ENCODE measurements at regions not wholly inside any gene's neighbourhood (a gene's known extent, or its start where the extent isn't known, plus 50 kb on each side); places are given as distances from the start of the nearest gene placed in this dataset.

DNA sequence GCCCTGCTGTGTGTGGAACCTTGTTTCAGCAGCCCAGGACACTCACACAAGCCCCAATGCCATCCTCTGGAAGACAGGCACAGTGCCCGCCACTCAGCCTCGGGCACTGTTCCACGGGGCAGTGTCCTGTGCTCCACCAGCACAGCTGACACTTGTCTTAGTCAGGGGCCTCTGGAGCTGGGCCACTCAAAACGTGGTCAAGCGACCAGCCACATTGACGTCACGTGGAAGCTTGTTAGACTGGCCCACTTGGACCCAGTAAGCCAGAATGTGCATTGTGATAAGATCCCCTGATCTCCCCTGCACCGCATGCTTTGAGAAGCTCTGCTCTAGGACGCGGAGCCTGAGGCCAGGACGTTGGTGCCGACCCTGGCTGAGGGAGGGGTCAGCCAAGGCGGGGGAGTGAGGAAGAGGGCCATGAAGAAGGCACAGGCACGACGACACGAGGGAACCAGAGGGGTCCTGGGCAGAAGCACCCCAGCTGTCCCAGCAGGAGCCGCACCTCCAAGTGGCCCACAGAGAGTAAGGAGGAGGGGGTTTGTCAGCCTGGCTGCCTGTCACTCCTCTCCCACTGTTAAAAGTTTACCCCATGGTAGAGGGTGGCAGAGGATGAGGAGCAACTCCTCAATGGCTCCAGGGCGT is 64.6 kb downstream of the LINC01488 start:
- peak in 1 of 2 donors; percentile 7 for DNase-seq

DNA sequence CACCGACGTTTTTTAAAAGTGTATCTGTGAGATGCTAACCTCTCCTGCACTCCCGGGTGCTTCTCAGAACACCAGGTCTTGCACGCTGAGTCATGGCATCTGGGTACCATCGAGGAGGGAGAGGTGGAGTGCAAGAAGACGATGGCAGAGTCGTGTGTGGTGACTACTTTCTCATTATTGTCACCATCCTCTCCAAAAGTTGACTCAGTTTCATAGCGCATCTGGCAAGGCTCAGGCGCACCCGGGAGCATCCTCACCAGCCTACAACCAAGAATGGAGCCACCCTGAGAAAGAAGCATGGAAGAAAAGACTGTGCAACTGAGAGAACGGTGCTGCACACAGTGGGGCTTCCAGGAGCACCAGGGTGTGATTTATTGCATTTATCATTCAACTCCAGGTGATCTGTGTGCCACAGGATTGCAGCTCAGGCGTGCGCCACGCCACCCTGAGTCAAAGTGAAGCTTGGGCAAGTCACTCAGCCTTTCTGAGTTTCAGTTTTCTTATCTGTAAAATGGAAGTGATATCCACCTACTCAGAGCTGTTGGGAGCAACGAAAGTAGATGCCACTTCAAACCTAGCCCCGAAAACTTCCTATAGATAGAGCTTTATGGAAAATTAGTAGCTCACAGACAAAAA is 65.4 kb downstream of the LINC01488 start:
- peak in 1 of 2 donors; percentile 5 for DNase-seq

DNA sequence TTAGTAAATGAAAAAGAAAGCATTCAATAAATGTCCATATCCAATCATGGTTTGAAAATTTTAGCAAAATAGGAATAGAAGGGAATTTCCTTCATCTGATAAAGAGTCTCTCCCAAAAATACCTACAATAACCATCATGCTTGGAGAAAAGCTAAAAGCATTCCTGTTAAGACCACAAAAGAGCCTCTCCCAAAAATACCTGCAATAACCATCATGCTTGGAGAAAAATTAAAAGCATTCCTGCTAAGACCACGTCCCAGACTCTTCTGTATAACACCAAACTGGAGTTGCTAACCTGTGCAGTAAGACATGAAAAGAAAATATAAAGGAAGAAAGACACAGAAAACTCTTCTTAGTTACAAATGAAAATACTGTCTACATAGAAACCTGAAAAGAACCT is 69.4 kb downstream of the LINC01488 start:
- no peak for DNase-seq

DNA sequence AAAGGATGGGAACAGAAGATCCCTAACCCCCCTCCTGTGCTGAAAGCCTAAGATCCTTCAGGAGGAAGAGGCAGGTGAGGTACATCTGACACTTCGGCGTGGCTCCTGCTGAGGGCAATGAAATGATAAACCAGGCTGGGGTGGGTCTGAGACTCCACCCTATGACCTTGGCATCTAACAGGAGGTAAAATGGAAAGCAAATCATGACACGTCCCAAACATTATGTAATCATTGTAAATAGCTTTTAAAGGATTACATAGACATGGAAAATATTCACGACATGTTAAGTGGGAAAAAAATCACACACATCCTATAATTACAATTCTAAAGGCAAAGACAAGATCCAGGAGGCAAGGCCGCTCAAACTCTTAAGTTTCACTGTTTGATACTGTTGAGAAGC is 70.5 kb downstream of the LINC01488 start:
- DNase-seq, result peak in 1 of 2 donors; percentile 3

DNA sequence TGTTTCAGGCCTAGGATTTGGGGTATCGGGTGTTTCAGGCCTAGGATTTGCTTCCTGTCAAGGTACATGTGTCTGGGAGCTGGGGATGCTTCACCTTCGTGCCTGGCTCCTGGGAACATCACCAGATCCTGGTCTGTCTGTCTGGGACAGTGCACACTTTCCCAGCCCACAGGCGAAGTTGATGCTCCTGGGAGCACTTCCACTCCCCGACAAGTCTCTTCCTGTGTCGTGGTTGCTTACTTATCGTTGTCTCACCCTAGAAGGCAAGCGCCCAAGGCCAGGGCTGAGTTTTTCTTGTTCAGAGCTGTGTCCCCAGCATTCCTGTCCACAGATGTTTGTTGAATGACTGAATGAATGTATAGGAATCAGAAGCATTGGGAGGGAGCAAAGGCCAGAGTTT is 71.5 kb downstream of the LINC01488 start:
- DNase-seq, result no peak

DNA sequence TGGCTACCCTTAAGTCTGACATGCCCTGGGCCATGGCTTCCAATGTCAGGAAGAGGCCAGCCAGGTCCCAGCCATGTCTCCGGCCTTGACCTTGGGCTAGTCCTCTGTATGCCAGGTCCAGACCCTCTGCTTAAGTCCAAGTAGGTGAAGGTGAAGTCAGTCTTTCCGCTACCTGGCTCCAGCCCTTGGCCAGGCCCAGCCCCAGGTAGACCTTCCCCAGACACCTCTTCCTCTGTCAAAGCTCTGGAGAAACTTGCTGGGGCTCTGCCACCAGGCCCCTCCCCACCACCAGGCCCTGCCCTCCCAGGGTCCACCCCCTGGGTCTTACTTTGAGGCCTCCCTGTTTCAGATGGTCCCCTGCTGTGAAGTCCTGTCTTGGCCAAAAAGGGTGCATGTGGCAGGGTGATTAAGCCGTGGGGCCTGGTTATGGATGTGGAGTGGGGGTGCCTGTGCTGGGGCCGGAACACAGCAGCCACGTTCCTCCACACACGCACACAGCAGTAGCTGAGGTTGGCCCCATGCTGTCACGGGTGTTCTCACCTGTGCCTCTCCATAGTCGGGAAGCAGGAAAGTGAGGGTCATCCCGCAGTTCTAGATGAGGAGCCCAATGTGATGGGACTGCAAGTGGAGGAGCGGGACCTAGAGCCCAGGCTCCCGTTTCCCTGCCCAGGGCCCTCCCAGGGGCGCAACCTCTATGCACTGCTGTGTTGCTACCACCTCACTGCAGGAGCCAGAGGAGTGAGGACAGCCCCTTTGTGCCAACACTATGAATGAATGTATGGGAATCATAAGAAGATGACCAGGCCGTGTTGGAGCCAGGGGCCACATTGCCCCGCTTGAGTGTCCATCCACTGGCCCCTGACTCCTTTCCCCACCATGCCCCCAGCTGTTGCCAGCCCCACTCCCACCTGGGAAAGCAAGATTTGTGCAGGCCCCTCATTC is 72.2 kb downstream of the LINC01488 start:
- DNase-seq, result peak in 1 of 2 donors; percentile 6

DNA sequence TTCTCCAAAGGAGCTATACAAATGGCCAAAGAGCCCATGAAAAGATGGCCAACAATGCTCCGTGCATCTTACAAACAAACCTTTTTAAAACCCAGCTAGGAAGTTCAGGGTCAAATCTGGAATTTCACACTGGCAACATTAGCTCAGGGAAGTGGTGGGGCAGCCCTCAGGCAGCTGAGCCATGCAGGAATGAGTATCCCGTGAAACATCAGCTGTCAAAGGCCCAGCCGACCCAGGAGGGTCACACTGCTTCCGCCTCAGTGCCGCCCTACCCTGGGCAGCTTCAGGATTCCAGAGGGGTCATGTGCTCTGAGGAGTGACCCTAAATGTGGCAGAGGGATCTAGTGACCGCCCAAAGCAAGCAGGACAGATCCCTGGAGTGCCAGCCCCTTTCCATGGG is 73.4 kb downstream of the LINC01488 start:
- no peak for DNase-seq

DNA sequence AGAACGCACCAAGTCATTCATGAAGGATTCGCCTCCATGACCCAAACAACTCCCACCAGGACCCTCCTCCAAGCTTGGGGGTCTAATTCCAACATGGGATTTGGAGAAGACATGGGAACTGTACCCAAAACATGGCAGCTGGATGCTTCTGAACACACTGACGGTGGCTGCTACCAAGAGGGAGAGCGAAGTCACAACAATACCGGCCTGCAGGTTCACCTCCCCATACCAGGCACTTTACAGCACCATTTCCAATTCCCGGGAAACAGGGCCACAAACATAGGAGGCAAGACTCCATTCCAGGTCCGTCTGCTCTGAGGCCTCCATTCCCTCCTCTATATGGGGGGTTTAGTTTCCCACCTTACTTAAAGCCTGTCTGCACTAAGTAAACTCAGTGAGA is 75.8 kb downstream of the LINC01488 start:
- DNase-seq, result no peak

DNA sequence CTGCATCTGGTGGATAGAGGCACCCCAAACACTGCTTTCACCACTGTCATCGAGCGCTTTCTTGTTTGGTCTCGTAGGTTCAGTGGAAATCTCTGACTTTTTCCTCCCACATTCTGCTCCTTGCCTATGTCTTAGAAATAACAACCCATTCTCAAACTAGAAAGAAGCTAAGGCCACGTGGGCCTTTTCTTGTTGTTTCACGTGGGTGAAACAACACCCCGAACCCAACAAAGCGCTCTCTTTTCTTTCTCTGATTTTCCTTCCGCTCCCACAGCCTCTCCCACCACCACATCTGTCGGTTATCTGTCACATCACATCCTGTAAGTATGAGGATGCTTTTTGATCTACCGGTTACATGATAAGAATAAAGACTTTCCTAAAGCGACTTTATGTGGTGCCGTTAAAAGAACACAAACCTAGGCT is 77.1 kb downstream of the LINC01488 start:
- peak; percentile 39 to 40 for DNase-seq

DNA sequence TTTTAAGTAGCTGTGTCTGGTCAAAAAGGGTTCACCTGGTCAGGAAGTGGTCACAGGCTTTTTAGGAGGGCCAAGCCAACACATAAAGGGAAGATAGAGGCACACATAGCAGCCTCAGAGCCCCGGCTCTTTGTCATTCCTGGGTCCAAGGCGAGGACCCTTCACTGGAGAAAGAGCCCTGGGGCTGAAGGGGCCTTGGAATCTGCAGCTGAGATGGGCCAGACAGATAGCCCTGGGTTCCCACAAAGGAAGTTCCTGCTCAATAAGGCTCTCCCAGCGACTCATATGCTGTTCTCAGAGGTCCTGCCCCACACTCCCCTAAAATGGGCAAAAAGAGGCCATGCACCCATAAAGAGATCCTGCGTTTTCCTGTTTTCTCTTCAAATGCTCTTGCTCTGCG is 77.7 kb downstream of the LINC01488 start:
- no peak for DNase-seq

DNA sequence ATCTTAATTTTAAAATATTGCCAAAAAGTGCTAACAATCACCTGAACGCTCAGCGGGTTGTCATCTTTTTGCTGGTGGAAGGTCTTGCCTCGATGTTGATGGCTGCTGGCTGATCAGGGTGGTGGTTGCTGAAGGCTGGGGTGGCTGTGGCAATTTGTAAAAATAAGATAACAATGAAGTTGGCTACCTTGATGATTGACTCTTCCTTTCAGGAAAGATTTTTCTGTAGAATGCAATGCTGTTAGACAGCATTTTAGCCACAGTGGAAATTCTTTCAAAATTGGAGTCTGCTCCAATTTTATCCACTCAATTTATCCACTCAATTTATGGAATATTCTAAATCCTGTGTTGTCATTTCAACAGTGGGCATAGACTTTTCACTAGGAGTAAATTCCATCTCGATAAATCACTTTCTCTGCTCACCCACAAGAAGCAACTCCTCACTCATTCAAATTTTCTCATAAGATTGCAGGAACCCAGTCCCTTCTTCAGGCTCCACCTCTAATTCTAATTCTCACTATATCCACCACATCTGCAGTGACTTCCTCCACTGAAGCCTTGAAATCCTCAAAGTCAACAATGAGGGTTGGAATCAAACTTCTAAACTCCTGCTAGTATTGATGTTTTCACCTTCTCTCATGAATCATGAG is 78.8 kb downstream of the LINC01488 start:
- no peak for DNase-seq

DNA sequence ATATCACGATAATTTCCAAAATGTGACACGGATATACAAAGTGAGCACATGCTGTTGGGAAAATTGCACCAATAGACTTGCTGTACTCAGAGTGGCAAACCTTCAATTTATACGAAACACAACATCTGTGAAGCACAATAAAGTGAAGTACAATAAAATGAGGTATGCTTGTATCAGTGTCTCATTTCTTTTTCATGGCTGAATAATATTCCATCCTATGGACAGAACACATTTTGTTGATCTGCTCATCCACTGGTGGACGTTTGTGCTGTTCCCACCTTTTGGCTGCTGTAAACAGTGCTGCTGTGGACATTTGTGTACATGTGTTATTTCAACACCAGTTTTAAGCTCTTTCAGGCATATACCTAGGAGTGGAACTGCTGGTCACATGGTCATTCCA is 78.7 kb upstream of the CCND1 start:
- DNase-seq, result no peak

DNA sequence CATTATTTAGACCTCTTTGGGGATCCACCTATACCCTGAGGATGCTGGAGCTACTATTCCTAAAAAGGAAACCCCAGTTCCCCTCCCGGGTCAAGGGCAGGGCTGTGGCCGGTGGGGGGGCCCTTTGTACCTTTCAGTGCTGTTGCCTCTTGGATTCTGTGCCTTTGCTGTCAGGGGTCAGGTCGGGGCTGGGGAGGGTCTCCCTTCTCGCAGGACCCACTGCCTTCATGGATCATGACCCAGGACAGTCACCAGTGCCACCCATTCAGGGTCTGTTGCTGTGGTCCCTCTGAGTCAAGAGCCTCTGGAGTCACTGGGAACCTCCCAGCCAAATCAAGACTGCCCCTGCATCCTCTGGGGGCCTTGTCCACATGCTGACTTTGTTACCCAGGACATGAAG is 78.1 kb upstream of the CCND1 start:
- no peak for DNase-seq

DNA sequence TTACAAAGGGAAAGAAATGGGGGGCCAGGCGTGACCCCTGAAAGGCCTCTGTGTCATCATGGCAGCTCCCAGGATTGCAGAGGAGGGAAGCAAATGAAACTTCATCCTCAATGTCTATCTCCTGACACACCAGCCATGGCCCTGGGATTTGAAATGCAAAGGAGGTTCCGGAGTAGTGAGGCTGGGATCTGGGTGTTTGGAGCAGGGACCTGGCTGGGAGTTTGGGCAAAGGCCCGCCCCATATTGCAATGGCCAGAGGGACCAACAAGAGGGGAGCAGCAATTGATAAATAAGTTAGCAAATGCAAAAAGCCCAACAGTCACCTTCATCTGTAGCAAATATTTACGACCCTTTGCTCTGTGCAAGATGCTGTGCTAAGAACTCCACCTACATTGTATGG is 77.7 kb upstream of the CCND1 start:
- DNase-seq, result no peak

DNA sequence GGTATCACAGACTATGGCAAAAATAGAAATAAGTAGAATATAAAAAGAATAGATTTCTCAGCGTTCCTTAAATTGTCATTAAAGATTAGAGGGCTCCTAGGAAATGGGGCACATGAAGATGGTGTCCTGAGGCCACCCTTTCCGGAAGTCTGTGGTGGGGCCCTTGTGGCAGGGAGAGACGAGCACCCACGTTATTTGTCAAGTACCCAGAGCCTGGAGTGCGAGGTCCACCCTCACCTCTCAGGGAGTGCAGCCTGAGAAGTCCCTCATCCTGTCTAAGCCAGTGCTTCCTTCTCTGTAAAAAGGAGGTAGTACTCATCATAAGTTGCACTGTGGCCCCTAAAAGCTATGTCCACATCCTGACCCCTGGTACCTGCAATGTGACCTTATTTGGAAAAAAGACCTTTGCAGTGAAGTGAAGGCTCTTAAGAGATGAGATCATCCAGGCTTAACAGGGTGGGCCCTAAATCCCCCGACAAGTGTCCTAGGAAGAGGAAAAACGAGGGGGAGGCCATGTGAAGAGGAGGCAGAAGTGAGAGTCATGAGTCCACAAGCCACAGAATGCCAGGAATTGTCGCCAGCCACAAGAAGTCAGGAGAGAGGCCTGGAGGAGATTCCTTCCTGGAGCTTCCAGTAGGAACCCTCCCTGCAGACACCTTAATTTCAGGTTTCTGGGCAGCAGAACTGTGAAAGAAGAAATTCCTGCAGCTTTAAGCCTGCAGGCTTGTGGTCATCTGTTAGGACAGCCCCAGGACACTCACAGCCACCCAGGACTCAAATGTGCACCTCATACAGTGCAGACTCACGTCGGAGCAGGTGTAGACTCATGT is 76.8 kb upstream of the CCND1 start:
- no peak for DNase-seq

DNA sequence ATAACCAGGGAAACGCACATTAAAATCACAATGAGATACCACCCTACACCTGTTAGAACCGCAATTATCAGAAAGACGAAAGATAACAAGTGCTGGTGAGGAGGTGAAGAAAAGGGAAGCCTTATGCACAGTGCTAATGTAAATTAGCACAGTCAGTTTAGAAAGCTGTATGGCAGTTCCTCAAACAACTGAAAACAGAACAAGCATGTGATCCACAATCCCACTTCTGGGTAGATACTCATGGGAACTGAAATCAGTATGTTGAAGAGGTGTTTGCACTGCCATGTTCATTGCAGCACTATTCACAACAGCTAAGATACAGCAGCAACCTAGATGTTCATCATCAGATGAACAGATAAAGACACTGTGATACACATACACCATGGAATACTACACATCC is 75.0 kb upstream of the CCND1 start:
- no peak for DNase-seq

DNA sequence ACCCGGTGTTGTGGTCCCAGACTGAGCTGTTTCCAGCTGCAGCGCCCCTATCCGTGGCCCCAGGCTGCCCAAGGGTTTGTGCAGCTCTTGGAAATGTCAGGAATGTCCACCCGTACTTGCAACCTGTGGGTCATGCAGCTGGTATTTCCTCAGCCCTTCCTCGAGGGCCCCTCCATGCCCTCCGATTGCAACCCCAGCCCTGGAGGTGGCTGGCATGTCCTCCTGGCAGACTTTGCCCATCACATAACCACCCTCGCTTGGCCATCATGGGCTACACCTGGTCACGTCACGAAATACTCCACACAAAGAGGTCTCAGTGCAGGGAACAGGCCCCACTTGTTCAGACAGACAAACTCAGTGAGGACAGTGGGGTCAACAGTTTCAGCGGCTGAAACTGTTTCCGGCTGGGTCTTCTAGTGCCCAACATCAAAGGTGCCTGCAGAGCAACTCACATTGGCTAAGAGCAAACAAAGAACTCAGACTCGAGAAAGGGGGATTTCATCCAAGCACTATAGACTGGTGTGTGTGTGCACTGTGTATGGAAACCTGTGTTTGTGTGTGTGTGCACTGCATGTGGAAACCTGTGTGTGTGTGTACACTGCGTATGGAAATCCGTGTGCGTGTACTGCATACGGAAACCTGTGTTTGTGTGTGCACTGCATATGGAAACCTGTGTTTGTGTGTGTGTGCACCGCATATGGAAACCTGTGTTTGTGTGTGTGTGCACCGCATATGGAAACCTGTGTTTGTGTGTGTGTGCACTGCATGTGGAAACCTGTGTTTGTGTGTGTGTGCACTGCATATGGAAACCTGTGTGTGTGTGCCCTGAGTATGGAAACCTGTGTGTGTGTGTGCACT is 72.8 kb upstream of the CCND1 start:
- DNase-seq, result no peak

DNA sequence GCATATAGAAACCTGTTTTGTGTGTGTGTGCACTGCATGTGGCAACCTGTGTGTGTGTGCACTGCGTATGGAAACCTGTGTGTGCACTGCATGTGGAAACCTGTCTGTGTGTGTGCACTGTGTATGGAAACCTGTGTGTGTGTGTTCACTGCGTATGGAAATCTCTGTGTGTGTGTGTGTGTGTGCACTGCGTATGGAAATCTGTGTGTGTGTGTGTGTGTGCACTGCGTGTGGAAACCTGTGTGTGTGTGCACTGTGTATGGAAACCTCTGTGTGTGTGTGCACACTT is 72.2 kb upstream of the CCND1 start:
- DNase-seq, result no peak

DNA sequence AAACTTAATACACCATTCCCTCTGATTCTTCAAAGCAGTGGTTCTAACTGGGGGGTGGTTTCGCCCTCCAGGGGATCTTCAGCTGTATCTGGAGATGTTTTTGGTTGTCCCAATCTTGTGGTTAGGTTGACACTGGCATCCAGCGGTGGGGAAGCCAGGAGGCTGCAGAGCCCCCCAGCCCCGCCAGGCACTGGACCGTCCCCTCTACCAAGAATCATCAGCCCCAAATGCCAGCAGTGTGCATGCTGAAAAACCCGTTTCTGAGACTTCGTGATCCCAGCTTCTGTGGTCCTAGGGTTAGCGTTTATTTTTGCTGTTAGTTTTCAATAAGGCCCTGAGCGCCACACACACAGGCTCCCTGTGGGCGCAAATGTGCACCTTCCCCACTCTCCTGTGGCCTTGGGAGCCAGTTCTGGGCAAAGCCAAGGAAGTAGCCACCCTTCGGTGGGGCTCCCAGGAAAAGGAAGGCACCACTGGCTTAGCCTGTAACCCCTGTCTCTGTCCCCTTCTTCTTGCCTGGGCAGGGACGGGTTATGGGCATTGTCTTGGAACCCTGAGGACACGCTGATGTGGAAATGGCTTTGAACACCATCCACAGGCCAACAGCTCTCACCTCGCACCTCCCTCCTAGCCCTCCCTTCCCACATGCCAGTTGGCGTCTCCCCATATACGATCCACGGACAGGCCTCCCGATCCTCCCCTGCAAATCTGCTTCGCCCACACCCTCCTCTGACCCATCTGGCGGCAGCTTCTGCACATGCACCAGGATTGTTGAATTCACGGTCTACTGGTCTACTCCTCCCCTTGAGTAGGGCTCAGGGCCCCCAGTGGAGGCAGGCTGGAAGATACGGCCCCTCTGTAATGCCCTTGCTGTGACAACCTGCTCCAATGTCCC is 71.4 kb upstream of the CCND1 start:
- no peak for DNase-seq

DNA sequence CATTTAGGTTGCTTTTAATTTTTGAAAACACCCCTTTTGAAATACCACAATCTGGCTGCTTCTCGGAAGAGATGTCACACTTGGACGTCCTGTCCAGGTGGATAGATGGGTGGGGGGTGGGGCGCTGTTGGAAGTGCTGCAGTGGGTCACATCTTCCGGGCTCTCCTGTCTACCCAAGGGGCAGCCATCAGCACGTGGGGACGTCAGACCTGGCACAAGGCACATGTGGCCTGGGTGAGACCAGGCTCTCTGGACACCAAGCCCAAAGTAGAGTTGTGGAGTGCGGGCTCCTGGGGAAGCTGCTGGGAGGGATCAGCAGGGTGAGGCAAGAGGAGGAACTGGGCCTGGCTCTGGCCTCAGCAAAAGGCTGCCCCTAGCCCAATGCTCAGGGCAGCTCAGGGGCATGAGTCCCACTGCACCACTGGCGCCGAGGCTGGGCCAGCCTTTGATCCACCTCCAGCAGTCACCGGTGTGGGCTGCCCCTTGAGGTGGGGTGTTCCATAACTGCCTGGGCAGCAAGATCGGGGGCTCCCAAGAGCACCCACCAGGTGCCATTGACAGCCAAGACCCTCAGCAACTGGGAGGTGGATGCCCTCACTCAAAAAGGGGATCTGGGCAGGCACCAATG is 68.6 kb upstream of the CCND1 start:
- no peak for DNase-seq
